ENCODE measurements at regions not wholly inside any gene's neighbourhood (a gene's known extent, or its start where the extent isn't known, plus 50 kb on each side); places are given as distances from the start of the nearest gene placed in this dataset.

DNA sequence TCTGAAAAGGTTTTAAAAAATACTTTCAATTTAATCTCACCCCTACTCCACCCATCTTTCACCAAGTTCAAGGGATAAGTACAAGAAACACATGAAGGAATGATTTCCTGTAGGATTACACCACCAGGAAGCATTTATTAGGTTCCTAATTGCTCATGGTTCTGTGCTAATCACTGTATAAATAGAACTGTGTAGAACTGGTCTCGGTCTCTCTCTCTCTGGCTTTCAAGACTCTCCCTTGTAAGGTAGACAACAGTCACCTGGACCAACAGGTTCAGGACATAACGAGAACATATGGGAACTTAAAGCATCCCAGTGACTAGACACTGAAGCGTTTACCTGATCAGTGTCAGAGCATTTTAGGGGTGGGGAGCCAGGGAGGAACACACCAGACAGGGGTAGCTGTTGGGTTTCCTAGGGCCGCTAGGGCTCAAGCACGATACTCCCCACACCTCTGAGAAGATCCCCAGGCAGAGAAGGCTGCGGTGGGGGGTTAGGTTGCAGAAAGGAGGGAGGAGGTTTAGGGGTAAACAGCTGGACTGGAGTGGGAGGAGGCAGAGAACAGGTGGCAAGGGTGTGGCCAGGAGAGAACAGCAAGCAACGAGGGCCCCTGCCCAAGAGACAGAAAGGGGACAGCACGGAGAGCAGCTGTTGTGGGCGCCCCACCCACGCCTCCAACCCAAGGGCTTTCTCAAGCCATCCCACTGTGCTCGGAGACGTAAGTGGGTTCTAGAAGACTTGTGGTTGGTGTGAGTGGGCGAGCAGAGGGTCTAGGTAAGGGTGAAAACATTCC lies 52.5 kb upstream of the USP6NL start:
- TF ChIP-seq EZH2 (IDR thresholded peaks at IDR 0.05; ENCODE audit: borderline replicate concordance, low read depth, low read length, severe bottlenecking): no peak
- TF ChIP-seq, protein P1, sequence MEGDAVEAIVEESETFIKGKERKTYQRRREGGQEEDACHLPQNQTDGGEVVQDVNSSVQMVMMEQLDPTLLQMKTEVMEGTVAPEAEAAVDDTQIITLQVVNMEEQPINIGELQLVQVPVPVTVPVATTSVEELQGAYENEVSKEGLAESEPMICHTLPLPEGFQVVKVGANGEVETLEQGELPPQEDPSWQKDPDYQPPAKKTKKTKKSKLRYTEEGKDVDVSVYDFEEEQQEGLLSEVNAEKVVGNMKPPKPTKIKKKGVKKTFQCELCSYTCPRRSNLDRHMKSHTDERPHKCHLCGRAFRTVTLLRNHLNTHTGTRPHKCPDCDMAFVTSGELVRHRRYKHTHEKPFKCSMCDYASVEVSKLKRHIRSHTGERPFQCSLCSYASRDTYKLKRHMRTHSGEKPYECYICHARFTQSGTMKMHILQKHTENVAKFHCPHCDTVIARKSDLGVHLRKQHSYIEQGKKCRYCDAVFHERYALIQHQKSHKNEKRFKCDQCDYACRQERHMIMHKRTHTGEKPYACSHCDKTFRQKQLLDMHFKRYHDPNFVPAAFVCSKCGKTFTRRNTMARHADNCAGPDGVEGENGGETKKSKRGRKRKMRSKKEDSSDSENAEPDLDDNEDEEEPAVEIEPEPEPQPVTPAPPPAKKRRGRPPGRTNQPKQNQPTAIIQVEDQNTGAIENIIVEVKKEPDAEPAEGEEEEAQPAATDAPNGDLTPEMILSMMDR (IDR thresholded peaks at IDR 0.05; ENCODE audit: borderline replicate concordance, extremely low read depth, low read length, poor library complexity, severe bottlenecking): no peak

All from DND-41 (cell line).